HG03060 (cell line): ENCODE measurements at regions not wholly inside any gene's neighbourhood (a gene's known extent, or its start where the extent isn't known, plus 50 kb on each side); places are given as distances from the start of the nearest gene placed in this dataset.
A peak's percentile ranks its signal among the peaks of the same experiment; 100 is the strongest.

Source experiments
- ATAC-seq: cut with Tn5 transposase; IDR thresholded peaks from one replicate; pipeline ENCODE4 v1.9.1; 2021; ENCODE audit warnings: low read depth, moderate number of reproducible peaks; ENCODE audit not compliant: unreplicated experiment

GRCh38 chr13:74084375-74084935 is 49.7 kb downstream of the KLF12 start:
- ATAC-seq, result no peak

- ATAC-seq, result no peak
Observed at GRCh38 chr13:74082741-74083160, 51.5 kb downstream of the KLF12 start.

- ATAC-seq, result no peak
Observed at GRCh38 chr13:74080762-74081161, 53.4 kb downstream of the KLF12 start.

- ATAC-seq, result no peak
Observed at GRCh38 chr13:74077792-74078191, 56.4 kb downstream of the KLF12 start.

GRCh38 chr13:74077375-74077774 is 56.8 kb downstream of the KLF12 start:
- no peak for ATAC-seq

- ATAC-seq, result no peak
Observed at GRCh38 chr13:74074723-74075122, 59.5 kb downstream of the KLF12 start.

- ATAC-seq, result no peak
Observed at GRCh38 chr13:74073274-74073673, 60.9 kb downstream of the KLF12 start.

GRCh38 chr13:74070513-74070912 is 63.7 kb downstream of the KLF12 start:
- no peak for ATAC-seq

- no peak for ATAC-seq
Observed at GRCh38 chr13:74070065-74070464, 64.1 kb downstream of the KLF12 start.

GRCh38 chr13:74068471-74068870 is 65.7 kb downstream of the KLF12 start:
- no peak for ATAC-seq

- no peak for ATAC-seq
Observed at GRCh38 chr13:74067818-74068217, 66.4 kb downstream of the KLF12 start.

GRCh38 chr13:74066937-74067336 is 67.3 kb downstream of the KLF12 start:
- ATAC-seq, result no peak

GRCh38 chr13:74064805-74065312 is 69.3 kb downstream of the KLF12 start:
- no peak for ATAC-seq

- no peak for ATAC-seq
Observed at GRCh38 chr13:74063533-74064100, 70.6 kb downstream of the KLF12 start.

GRCh38 chr13:74062933-74063332 is 71.3 kb downstream of the KLF12 start:
- peak; percentile 68 for ATAC-seq

GRCh38 chr13:74061926-74062595 is 72.1 kb downstream of the KLF12 start:
- peak; percentile 52 for ATAC-seq

- no peak for ATAC-seq
Observed at GRCh38 chr13:74056801-74057542, 77.2 kb downstream of the KLF12 start.

- no peak for ATAC-seq
Observed at GRCh38 chr13:74052402-74052928, 81.7 kb downstream of the KLF12 start.

GRCh38 chr13:74048756-74049155 is 85.4 kb downstream of the KLF12 start:
- no peak for ATAC-seq

- no peak for ATAC-seq
Observed at GRCh38 chr13:74047931-74048600, 86.1 kb downstream of the KLF12 start.
